Astrocyte (in vitro differentiated cells and primary cell): ENCODE measurements at regions not wholly inside any gene's neighbourhood (a gene's known extent, or its start where the extent isn't known, plus 50 kb on each side); places are given as distances from the start of the nearest gene placed in this dataset.

Source experiments
- DNase-seq: peaks from one replicate; pipeline ENCODE4 v3.0.0-alpha.2; 2010; ENCODE audit warnings: low read depth
- FAIRE-seq: peaks from 2 replicates; lab custom pipeline; 2011; peaks lifted over from hg19 to GRCh38; lab: Jason Lieb, UNC
- H2AFZ ChIP-seq: 2 replicates; pipeline ENCODE4 v1.6.0; 2012; ENCODE audit warnings: low read depth, low read length, inconsistent platforms
- H3K27ac ChIP-seq: 2 replicates; pipeline ENCODE4 v1.5.1; 2011; ENCODE audit warnings: low read depth, low read length, inconsistent platforms
- H3K27me3 ChIP-seq: 2 replicates; pipeline ENCODE4 v1.6.0; 2011; ENCODE audit warnings: low read length, inconsistent platforms; ENCODE audit not compliant: insufficient read depth
- H3K36me3 ChIP-seq: 2 replicates; pipeline ENCODE4 v1.5.1; 2011; ENCODE audit warnings: low read length, inconsistent platforms; ENCODE audit not compliant: insufficient read depth
- H3K4me1 ChIP-seq: 2 replicates; pipeline ENCODE4 v1.5.1; 2011; ENCODE audit warnings: low read length, inconsistent platforms; ENCODE audit not compliant: insufficient read depth
- H3K4me2 ChIP-seq: 2 replicates; pipeline ENCODE4 v1.6.0; 2012; ENCODE audit warnings: low read length, inconsistent platforms
- H3K4me3 ChIP-seq: 2 replicates; pipeline ENCODE4 v1.5.1; 2011; ENCODE audit warnings: low read depth, mild to moderate bottlenecking, low read length, inconsistent platforms; ENCODE audit not compliant: insufficient read depth
- H3K79me2 ChIP-seq: 2 replicates; pipeline ENCODE4 v1.6.0; 2012; ENCODE audit warnings: mild to moderate bottlenecking, low read length, inconsistent platforms; ENCODE audit not compliant: insufficient read depth
- H3K9ac ChIP-seq: 2 replicates; pipeline ENCODE4 v1.6.0; 2012; ENCODE audit warnings: mild to moderate bottlenecking, low read length, inconsistent platforms
- H3K9me3 ChIP-seq: 2 replicates; pipeline ENCODE4 v1.5.1; 2012; ENCODE audit warnings: low read depth, mild to moderate bottlenecking, low read length, inconsistent platforms; ENCODE audit not compliant: insufficient read depth
- H4K20me1 ChIP-seq: 2 replicates; pipeline ENCODE4 v1.6.0; 2012; ENCODE audit warnings: low read length, inconsistent platforms; ENCODE audit not compliant: insufficient read depth
- H3K27ac Mint-ChIP-seq: one replicate; pipeline ENCODE4 v1.8.0; 2021; ENCODE audit warnings: mild to moderate bottlenecking, mixed read lengths; ENCODE audit not compliant: unreplicated experiment
- H3K27me3 Mint-ChIP-seq: one replicate; pipeline ENCODE4 v1.8.0; 2021; ENCODE audit warnings: low read depth, mixed read lengths; ENCODE audit not compliant: unreplicated experiment
- H3K36me3 Mint-ChIP-seq: one replicate; pipeline ENCODE4 v1.8.0; 2021; ENCODE audit warnings: low read depth, mixed read lengths; ENCODE audit not compliant: unreplicated experiment
- H3K4me1 Mint-ChIP-seq: one replicate; pipeline ENCODE4 v1.8.0; 2021; ENCODE audit warnings: low read depth, mixed read lengths; ENCODE audit not compliant: unreplicated experiment
- H3K4me3 Mint-ChIP-seq: one replicate; pipeline ENCODE4 v1.8.0; 2021; ENCODE audit warnings: mild to moderate bottlenecking, moderate library complexity, mixed read lengths; ENCODE audit not compliant: unreplicated experiment
- H3K9me3 Mint-ChIP-seq: one replicate; pipeline ENCODE4 v1.8.0; 2021; ENCODE audit warnings: mild to moderate bottlenecking, mixed read lengths; ENCODE audit not compliant: unreplicated experiment
- EZH2 ChIP-seq: IDR thresholded peaks from 2 replicates; pipeline ENCODE4 v1.6.1; 2012; ENCODE audit warnings: mild to moderate bottlenecking, low read length, inconsistent platforms; ENCODE audit not compliant: insufficient read depth
- TF ChIP-seq, protein P1 (sequence below): IDR thresholded peaks from 2 replicates; pipeline ENCODE4 v1.5.1; 2011; ENCODE audit warnings: low read depth, mild to moderate bottlenecking, inconsistent platforms, low read length, moderate library complexity; ENCODE audit not compliant: insufficient read depth

DNA sequence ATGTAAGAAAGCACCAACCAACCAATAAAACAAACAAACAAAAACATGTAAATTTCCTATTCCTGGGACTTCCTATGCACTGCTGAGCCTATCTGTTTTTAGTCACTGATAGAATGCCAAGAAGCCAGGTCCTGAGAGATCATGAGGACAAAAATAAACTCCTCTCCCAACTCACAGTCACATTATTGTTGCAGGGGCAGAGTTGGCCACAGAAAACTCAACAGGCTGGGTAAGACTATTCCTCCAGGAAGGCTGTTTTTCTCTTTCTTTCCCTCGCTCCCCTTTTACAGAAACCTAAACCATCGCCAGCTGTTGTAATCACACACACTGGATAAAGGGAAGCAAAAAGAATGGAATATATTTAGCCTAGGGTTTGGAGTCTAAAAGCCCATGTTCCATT lies 55.8 kb upstream of the METAP2 start:
- Histone ChIP-seq H3K27me3 (no peaks in the 10 kb centered on the region), H3K4me1 (no peaks in the 10 kb centered on the region), H3K9ac (no peak overlapping the region), H3K79me2 (no peaks in the 10 kb centered on the region), H3K4me2 (no peak overlapping the region), H2AFZ (no peak overlapping the region), H3K36me3 (no peaks in the 10 kb centered on the region), H3K9me3 (no peaks in the 10 kb centered on the region), H3K27ac (no peak overlapping the region), H3K4me3 (no peak overlapping the region), H4K20me1 (no peaks in the 10 kb centered on the region)
- peaks cover 2% of the 10 kb centered on the region for H3K4me1 Mint-ChIP-seq
- no peak for FAIRE-seq
- H3K4me3 Mint-ChIP-seq = no peak overlapping the region
- H3K27ac Mint-ChIP-seq = no peak overlapping the region
- no peak for TF ChIP-seq EZH2
- TF ChIP-seq, protein P1, sequence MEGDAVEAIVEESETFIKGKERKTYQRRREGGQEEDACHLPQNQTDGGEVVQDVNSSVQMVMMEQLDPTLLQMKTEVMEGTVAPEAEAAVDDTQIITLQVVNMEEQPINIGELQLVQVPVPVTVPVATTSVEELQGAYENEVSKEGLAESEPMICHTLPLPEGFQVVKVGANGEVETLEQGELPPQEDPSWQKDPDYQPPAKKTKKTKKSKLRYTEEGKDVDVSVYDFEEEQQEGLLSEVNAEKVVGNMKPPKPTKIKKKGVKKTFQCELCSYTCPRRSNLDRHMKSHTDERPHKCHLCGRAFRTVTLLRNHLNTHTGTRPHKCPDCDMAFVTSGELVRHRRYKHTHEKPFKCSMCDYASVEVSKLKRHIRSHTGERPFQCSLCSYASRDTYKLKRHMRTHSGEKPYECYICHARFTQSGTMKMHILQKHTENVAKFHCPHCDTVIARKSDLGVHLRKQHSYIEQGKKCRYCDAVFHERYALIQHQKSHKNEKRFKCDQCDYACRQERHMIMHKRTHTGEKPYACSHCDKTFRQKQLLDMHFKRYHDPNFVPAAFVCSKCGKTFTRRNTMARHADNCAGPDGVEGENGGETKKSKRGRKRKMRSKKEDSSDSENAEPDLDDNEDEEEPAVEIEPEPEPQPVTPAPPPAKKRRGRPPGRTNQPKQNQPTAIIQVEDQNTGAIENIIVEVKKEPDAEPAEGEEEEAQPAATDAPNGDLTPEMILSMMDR = no peak
- DNase-seq = no peak
- H3K36me3 Mint-ChIP-seq = no peaks in the 10 kb centered on the region
- no peaks in the 10 kb centered on the region for H3K9me3 Mint-ChIP-seq
- H3K27me3 Mint-ChIP-seq = no peaks in the 10 kb centered on the region
